DOHH2 (cell line): ENCODE measurements at regions not wholly inside any gene's neighbourhood (a gene's known extent, or its start where the extent isn't known, plus 50 kb on each side); places are given as distances from the start of the nearest gene placed in this dataset.

Experiments
- H3F3A ChIP-seq: fragments of 200-600 bp; sonication (generic), shearing (Covaris generic); 2 replicates; pipeline ENCODE4 v1.6.0; 2016; ENCODE audit warnings: antibody characterized with exemption, mild to moderate bottlenecking; ENCODE audit not compliant: control insufficient read depth, insufficient read depth
- H3K27ac ChIP-seq: fragments of 200-600 bp; sonication (generic); 2 replicates; pipeline ENCODE4 v1.5.1; 2014; ENCODE audit warnings: low read depth, mild to moderate bottlenecking, low read length, moderate library complexity
- H3K27me3 ChIP-seq: fragments of 200-600 bp; sonication (generic); 2 replicates; pipeline ENCODE4 v1.6.1; 2014; ENCODE audit warnings: mild to moderate bottlenecking, low read length, mixed read lengths; ENCODE audit not compliant: control insufficient read depth
- H3K36me3 ChIP-seq: fragments of 200-600 bp; sonication (generic); 2 replicates; pipeline ENCODE4 v1.6.1; 2014; ENCODE audit warnings: mild to moderate bottlenecking, low read length, moderate library complexity, mixed read lengths; ENCODE audit not compliant: control insufficient read depth
- H3K4me1 ChIP-seq: fragments of 200-600 bp; sonication (generic); 2 replicates; pipeline ENCODE4 v1.6.1; 2014; ENCODE audit warnings: mild to moderate bottlenecking, low read length, mixed read lengths; ENCODE audit not compliant: control insufficient read depth
- H3K4me2 ChIP-seq: fragments of 200-600 bp; sonication (generic); 2 replicates; pipeline ENCODE4 v1.6.0; 2014; ENCODE audit warnings: mild to moderate bottlenecking, low read length, moderate library complexity
- H3K4me3 ChIP-seq: fragments of 200-600 bp; sonication (generic); 2 replicates; pipeline ENCODE4 v1.5.1; 2014; ENCODE audit warnings: mild to moderate bottlenecking, low read length, mixed read lengths
- H3K79me2 ChIP-seq: fragments of 200-600 bp; sonication (generic); 2 replicates; pipeline ENCODE4 v1.6.1; 2014; ENCODE audit warnings: mild to moderate bottlenecking, low read length, mixed read lengths; ENCODE audit not compliant: control insufficient read depth
- H3K9me2 ChIP-seq: fragments of 200-600 bp; sonication (generic); replicated peaks from 2 replicates; pipeline ENCODE4 v1.6.1; 2014; ENCODE audit warnings: mild to moderate bottlenecking, low read length, mixed read lengths; ENCODE audit not compliant: control insufficient read depth
- H3K9me3 ChIP-seq: fragments of 200-600 bp; sonication (generic); 2 replicates; pipeline ENCODE4 v1.6.1; 2014; ENCODE audit warnings: antibody characterized with exemption, low read length, mixed read lengths; ENCODE audit not compliant: control insufficient read depth, insufficient read depth
- H4K20me1 ChIP-seq: fragments of 200-600 bp; sonication (generic); 2 replicates; pipeline ENCODE4 v1.6.0; 2014; ENCODE audit warnings: low read depth, mild to moderate bottlenecking, antibody characterized with exemption, low read length, moderate library complexity; ENCODE audit not compliant: control insufficient read depth, insufficient read depth
- CTCF ChIP-seq: fragments of 200-600 bp; sonication (generic); IDR thresholded peaks from one replicate; pipeline ENCODE4 v1.5.1; 2014; ENCODE audit warnings: antibody characterized with exemption, mild to moderate bottlenecking, low read depth, low read length; ENCODE audit not compliant: poor library complexity, severe bottlenecking
- EZH2phosphoT487 ChIP-seq: fragments of 200-600 bp; sonication (generic); IDR thresholded peaks from 2 replicates; pipeline ENCODE4 v1.6.1; 2017; ENCODE audit warnings: borderline replicate concordance, mild to moderate bottlenecking, antibody characterized with exemption, low read length, moderate library complexity, mixed read lengths

GRCh38 chr2:144711084-144711483 is 191.2 kb upstream of the ZEB2 start:
- H3F3A ChIP-seq = no peaks in the 10 kb centered on the region
- no peaks in the 10 kb centered on the region for H4K20me1 ChIP-seq
- H3K9me3 ChIP-seq = peaks cover 15% of the 10 kb centered on the region
- peaks cover 7% of the 10 kb centered on the region for H3K36me3 ChIP-seq
- peaks cover 10% of the 10 kb centered on the region for H3K4me1 ChIP-seq
- H3K4me2 ChIP-seq = no peak overlapping the region
- no peaks in the 10 kb centered on the region for H3K9me2 ChIP-seq
- TF ChIP-seq CTCF = no peak
- TF ChIP-seq EZH2phosphoT487 = no peak
- H3K79me2 ChIP-seq = no peaks in the 10 kb centered on the region
- no peak overlapping the region for H3K27ac ChIP-seq
- no peak overlapping the region for H3K4me3 ChIP-seq
- H3K27me3 ChIP-seq = no peaks in the 10 kb centered on the region

DNA sequence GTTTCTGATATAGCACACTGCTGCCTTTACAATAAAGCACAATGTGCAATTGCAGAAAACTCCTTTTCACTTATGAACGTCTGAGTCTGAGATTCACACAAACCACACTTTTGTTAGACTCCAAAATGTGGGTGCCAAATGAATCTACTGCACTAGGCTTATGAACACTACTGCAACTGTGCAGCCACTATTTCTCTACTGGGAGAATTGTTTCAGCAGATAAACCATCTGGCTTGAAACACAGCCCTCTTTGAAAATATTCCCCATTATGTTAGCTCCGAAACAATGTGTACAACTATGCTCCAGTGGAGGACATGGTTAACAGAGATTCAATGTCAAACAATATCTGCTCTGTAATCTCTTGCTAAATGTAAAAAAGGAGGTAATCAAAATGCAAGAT is 188.7 kb upstream of the ZEB2 start:
- H4K20me1 ChIP-seq = no peaks in the 10 kb centered on the region
- H3K9me3 ChIP-seq = peaks cover 15% of the 10 kb centered on the region
- peaks cover 31% of the 10 kb centered on the region for H3K4me1 ChIP-seq
- H3K9me2 ChIP-seq = no peaks in the 10 kb centered on the region
- no peak overlapping the region for H3K4me2 ChIP-seq
- peaks cover 12% of the 10 kb centered on the region for H3F3A ChIP-seq
- no peaks in the 10 kb centered on the region for H3K79me2 ChIP-seq
- no peak overlapping the region for H3K4me3 ChIP-seq
- H3K27ac ChIP-seq = no peak overlapping the region
- TF ChIP-seq CTCF (no peak), EZH2phosphoT487 (no peak)
- H3K27me3 ChIP-seq = no peaks in the 10 kb centered on the region
- H3K36me3 ChIP-seq = peaks cover 20% of the 10 kb centered on the region

GRCh38 chr2:144707736-144708326 is 187.9 kb upstream of the ZEB2 start:
- peaks cover 15% of the 10 kb centered on the region for H3K9me3 ChIP-seq
- H3K4me2 ChIP-seq = no peak overlapping the region
- no peaks in the 10 kb centered on the region for H3K27me3 ChIP-seq
- H3F3A ChIP-seq = peaks cover 12% of the 10 kb centered on the region
- no peaks in the 10 kb centered on the region for H3K9me2 ChIP-seq
- H3K27ac ChIP-seq = no peak overlapping the region
- H3K4me3 ChIP-seq = no peak overlapping the region
- TF ChIP-seq EZH2phosphoT487 = no peak
- TF ChIP-seq CTCF = no peak
- H4K20me1 ChIP-seq = no peaks in the 10 kb centered on the region
- no peaks in the 10 kb centered on the region for H3K79me2 ChIP-seq
- H3K36me3 ChIP-seq = peaks cover 22% of the 10 kb centered on the region
- peaks cover 38% of the 10 kb centered on the region for H3K4me1 ChIP-seq
